Fibroblast of the aortic adventitia (primary cell): ENCODE measurements at regions not wholly inside any gene's neighbourhood (a gene's known extent, or its start where the extent isn't known, plus 50 kb on each side); places are given as distances from the start of the nearest gene placed in this dataset.

Experiments
- DNase-seq: peaks from one replicate; pipeline ENCODE4 v3.0.0-alpha.2; 2010; ENCODE audit warnings: low read depth
- H3K4me3 ChIP-seq: 2 replicates; pipeline ENCODE4 v1.5.1; 2011; ENCODE audit warnings: low read depth, mild to moderate bottlenecking, control low read depth, low read length, moderate library complexity
- TF ChIP-seq, protein P1 (sequence below): IDR thresholded peaks from 2 replicates; pipeline ENCODE4 v1.5.1; 2011; ENCODE audit warnings: mild to moderate bottlenecking, low read length, control low read depth, inconsistent platforms; ENCODE audit not compliant: insufficient read depth

DNA sequence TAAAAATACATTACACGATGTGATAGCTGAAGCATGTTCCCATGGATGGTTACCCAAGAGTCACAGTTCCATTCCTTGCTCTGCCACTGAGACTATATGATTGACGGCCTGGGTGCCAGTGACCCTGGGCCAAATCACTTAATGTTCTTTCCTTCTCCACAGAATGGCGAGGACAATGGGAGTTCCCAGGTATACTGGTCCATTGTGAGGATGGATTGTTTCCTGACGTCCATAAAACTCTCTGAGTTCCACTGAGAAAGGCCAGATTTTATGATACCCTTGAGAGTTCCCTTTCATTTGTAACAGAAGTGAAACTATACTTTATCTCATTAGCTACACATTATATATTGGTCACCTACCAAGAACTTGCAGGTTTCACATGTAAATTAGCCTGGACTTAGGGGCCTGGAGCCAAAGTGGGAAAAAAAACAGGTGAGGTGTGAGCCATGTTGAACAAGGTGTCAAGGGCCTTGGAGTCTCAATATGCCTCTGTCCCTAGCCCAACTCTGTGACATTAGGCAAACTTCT is 502.2 kb upstream of the DAB1 start:
- DNase-seq: no peak
- TF ChIP-seq, protein P1, sequence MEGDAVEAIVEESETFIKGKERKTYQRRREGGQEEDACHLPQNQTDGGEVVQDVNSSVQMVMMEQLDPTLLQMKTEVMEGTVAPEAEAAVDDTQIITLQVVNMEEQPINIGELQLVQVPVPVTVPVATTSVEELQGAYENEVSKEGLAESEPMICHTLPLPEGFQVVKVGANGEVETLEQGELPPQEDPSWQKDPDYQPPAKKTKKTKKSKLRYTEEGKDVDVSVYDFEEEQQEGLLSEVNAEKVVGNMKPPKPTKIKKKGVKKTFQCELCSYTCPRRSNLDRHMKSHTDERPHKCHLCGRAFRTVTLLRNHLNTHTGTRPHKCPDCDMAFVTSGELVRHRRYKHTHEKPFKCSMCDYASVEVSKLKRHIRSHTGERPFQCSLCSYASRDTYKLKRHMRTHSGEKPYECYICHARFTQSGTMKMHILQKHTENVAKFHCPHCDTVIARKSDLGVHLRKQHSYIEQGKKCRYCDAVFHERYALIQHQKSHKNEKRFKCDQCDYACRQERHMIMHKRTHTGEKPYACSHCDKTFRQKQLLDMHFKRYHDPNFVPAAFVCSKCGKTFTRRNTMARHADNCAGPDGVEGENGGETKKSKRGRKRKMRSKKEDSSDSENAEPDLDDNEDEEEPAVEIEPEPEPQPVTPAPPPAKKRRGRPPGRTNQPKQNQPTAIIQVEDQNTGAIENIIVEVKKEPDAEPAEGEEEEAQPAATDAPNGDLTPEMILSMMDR: no peak
- no peak overlapping the region for H3K4me3 ChIP-seq

DNA sequence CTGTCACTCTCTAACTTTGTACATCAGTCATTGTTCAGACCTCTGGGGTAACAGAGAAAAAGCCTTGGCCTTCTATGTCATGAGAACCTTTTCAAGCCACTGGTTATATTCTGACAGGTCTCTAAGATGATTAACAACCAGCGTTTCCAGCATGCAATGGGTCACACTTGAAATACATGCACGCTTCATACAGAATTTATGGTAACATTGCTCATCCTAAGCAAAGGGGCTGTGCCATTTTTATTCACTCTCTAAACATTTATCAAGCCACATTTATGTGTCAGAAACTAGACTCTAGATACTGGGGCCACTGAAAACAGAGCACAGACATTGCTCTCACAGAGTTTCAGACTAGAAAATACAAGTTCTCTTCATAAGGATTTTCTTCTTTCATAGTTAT is 501.4 kb upstream of the DAB1 start:
- TF ChIP-seq, protein P1: no peak
- H3K4me3 ChIP-seq: no peak overlapping the region
- no peak for DNase-seq

DNA sequence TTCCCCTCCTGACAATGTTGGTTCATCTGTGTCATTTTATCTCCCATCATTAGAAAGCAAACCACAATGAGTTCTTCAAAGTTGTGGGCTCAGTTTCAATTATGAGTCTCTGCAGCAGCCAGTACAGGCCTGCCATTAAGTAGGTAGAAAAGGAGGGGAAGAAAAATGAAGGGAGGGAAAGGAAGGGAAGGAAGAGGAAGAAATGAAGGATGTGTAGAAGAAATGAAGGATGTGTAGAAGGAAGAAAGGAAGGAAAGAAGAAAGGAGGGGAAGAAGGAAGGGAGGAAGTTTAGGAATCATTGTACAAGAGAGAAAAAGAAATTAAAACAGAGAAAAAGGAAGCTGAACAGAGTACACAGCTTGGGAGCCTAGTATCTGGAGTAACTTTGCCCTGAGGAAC is 498.3 kb upstream of the DAB1 start:
- no peak overlapping the region for H3K4me3 ChIP-seq
- DNase-seq: no peak
- TF ChIP-seq, protein P1: no peak

DNA sequence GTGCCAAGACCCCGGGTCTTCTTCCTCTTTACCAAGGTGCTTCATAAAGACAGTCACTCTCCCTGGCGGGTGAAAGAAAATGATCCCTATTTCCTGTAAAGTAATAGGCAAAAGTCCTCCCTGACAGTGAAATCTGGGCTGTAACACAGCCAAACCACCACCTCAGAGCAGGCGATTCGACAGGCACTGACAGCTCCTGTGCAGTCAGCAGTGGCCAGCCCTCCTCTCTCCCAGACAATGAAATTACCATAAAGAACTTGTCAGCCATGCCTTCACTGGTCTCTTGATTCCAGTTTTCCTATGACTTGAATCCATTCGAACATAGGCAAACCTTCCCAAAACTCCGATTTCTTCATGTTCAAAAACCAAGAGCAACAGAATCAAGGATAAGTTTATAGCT is 492.2 kb upstream of the DAB1 start:
- no peak overlapping the region for H3K4me3 ChIP-seq
- no peak for DNase-seq
- TF ChIP-seq, protein P1: no peak

DNA sequence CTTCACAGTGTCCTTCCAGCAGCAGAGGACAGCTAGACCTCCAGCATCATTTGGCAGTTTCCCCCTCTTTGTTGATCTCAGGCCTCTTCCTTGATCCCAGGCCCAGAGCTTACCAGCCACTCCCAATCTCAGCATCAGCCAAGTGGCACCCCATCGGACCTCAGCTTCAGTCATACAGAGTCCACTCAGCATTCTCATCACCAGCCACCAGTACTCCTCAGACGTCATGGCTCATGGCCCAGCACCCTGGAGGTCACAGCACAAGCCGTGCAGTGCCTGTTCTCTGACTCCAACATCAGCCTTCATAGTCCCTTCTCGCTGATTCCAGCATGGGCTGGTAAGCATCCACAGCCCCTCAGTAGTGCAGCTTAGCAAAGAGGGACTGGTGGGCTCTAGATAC is 487.6 kb upstream of the DAB1 start:
- no peak overlapping the region for H3K4me3 ChIP-seq
- TF ChIP-seq, protein P1: no peak
- no peak for DNase-seq

DNA sequence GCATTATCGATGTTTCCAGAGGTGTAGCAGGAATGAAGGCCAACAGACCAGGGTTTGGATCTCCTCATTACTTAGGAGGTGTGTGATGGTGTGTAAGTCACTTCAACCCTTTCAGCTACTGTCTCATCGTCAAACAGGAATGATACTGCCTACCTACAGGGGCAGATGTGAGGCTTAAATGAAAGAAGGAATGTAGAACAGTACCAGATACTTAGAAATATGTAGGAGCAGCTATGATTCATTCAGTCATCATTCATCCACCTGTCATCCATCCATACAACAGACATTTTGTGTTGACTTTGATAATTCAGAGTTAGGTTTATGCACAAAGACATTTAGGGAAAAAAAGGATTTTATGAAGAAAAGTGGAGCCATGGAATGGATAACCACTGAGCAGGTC is 486.9 kb upstream of the DAB1 start:
- TF ChIP-seq, protein P1: no peak
- H3K4me3 ChIP-seq: no peak overlapping the region
- no peak for DNase-seq

DNA sequence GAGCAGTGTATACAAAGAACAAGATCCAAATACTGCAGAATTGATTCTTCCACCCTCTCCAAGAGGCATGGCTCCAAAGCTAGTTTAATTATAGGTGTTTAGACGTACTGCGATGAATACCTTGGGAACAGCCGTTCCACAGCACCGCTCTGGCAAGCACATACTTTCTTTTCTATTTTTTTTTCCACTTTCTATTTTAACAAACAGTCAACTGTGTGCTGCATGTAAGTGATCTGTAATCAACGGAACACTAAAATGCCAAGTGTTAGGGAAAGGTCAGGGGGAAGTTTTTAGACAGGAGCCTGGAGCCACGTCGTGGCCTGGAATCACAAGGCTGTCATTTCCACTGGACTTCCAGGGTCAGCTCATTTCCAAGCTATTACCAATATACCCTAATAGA is 486.4 kb upstream of the DAB1 start:
- TF ChIP-seq, protein P1: no peak
- DNase-seq: no peak
- H3K4me3 ChIP-seq: no peak overlapping the region
